HFFc6 (cell line): ENCODE measurements at regions not wholly inside any gene's neighbourhood (a gene's known extent, or its start where the extent isn't known, plus 50 kb on each side); places are given as distances from the start of the nearest gene placed in this dataset.
"Not testable (repeated sequence)": the region's sequence is repeated elsewhere in the genome, so short reads cannot be mapped to it uniquely, and the experiment has no call there.

Experiments used
- DNase-seq: peaks from one replicate; pipeline ENCODE4 v3.0.0-alpha.2; 2018
- H3K27ac Mint-ChIP-seq: 2 replicates; pipeline ENCODE4 v1.8.0; 2020; ENCODE audit warnings: mild to moderate bottlenecking, mixed read lengths
- H3K27me3 Mint-ChIP-seq: 2 replicates; pipeline ENCODE4 v1.8.0; 2021; ENCODE audit warnings: mild to moderate bottlenecking, moderate library complexity, mixed read lengths; ENCODE audit not compliant: insufficient read depth
- H3K36me3 Mint-ChIP-seq: 2 replicates; pipeline ENCODE4 v1.8.0; 2021; ENCODE audit warnings: low read depth, mixed read lengths
- H3K4me1 Mint-ChIP-seq: 2 replicates; pipeline ENCODE4 v1.8.0; 2020; ENCODE audit warnings: low read depth, mixed read lengths
- H3K4me3 Mint-ChIP-seq: 2 replicates; pipeline ENCODE4 v1.8.0; 2020; ENCODE audit warnings: mild to moderate bottlenecking, moderate library complexity, mixed read lengths
- H3K9me3 Mint-ChIP-seq: 2 replicates; pipeline ENCODE4 v1.8.0; 2020; ENCODE audit warnings: mild to moderate bottlenecking, mixed read lengths
- CTCF ChIP-seq: fragments of 200-600 bp; sonication (generic); IDR thresholded peaks from 2 replicates; pipeline ENCODE4 v1.5.0; 2021; ENCODE audit warnings: antibody characterized with exemption, mild to moderate bottlenecking

GRCh38 chr7:7002418-7003062 lies 176.5 kb upstream of the CCZ1B start:
- H3K27me3 Mint-ChIP-seq = peaks cover 13% of the 10 kb centered on the region
- no peaks in the 10 kb centered on the region for H3K4me1 Mint-ChIP-seq
- no peaks in the 10 kb centered on the region for H3K36me3 Mint-ChIP-seq
- H3K4me3 Mint-ChIP-seq = no peak overlapping the region
- H3K9me3 Mint-ChIP-seq = peaks cover 9% of the 10 kb centered on the region
- no peak for TF ChIP-seq CTCF
- DNase-seq = no peak
- H3K27ac Mint-ChIP-seq = no peak overlapping the region

DNA sequence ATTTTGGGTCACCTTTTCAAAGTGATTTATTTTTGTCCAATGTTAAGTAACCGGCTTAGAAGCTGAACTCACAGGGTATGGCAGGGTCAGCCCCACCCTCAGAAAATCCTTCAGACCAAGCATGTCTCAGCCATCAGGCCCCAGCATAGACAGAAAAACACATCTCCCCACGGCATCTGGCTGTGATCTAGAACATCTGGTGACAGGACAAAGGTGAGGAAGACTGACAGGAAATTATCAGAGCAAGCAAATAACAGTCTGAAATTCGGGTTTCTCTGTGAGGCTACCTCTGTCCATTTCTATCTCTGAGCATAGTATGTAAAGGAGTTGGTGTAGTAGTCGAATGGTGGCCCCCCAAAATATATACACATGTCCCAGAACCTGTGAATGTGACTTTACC lies 177.0 kb upstream of the C1GALT1 start:
- Mint-ChIP-seq H3K27me3 (peaks cover 11% of the 10 kb centered on the region), H3K27ac (no peak overlapping the region), H3K4me1 (no peaks in the 10 kb centered on the region), H3K9me3 (no peaks in the 10 kb centered on the region), H3K36me3 (no peaks in the 10 kb centered on the region), H3K4me3 (no peak overlapping the region)
- no peak for TF ChIP-seq CTCF
- no peak for DNase-seq

- not testable (repeated sequence) for H3K27ac Mint-ChIP-seq, H3K4me3 Mint-ChIP-seq, DNase-seq, H3K36me3 Mint-ChIP-seq, H3K4me1 Mint-ChIP-seq, H3K9me3 Mint-ChIP-seq
- H3K27me3 Mint-ChIP-seq = peaks cover 11% of the 10 kb centered on the region
Observed at GRCh38 chr7:7005949-7006348, 176.4 kb upstream of the C1GALT1 start.

GRCh38 chr7:7011241-7011640 lies 171.1 kb upstream of the C1GALT1 start:
- not testable (repeated sequence) for H3K4me3 Mint-ChIP-seq, DNase-seq, H3K36me3 Mint-ChIP-seq, H3K9me3 Mint-ChIP-seq, H3K27ac Mint-ChIP-seq, H3K4me1 Mint-ChIP-seq
- peaks cover 12% of the 10 kb centered on the region for H3K27me3 Mint-ChIP-seq

GRCh38 chr7:7011751-7012150 lies 170.6 kb upstream of the C1GALT1 start:
- H3K27ac Mint-ChIP-seq, H3K9me3 Mint-ChIP-seq, H3K36me3 Mint-ChIP-seq, H3K4me1 Mint-ChIP-seq, DNase-seq, H3K4me3 Mint-ChIP-seq: not testable (repeated sequence)
- H3K27me3 Mint-ChIP-seq = peaks cover 12% of the 10 kb centered on the region

DNA sequence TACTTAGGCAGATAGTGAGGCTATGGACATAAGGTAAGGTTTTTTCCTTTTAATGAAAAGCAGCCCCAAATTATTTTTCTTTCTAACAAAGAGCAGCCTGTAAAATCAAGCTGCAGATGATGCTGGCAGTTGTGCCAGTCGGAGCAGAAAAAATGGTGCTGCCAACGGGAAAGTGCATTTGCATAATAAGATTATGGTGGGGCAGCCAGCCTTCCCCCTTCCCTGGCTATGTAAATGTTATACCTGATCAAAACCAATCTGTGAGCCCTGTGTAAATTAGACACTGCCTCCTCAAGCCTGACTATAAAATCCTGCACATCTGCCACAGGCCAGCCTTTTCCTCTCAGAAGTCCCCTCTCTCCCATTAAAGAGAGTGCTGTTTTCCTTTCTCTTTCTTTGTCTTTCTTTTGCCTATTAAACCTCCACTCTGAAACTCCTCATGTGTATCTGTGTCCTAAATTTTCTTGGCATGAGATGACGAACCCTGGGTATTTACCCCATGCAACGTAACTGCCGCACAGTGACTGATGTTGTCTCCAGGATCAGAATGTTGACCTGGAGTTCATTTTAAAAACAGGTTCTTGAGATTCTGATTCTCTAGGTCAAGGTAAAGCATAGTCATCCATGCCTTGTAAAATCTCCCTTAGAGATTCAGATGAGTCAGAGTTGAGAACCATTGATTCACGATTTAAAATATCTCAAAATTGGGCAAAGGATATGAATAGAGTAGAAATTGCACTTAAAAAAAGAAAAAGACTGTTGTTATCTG lies 167.3 kb upstream of the C1GALT1 start:
- Mint-ChIP-seq H3K36me3 (no peaks in the 10 kb centered on the region), H3K27ac (no peak overlapping the region), H3K4me3 (no peak overlapping the region), H3K27me3 (peaks cover 12% of the 10 kb centered on the region), H3K9me3 (no peaks in the 10 kb centered on the region), H3K4me1 (no peaks in the 10 kb centered on the region)
- no peak for DNase-seq
- no peak for TF ChIP-seq CTCF

GRCh38 chr7:7017707-7018280 lies 164.6 kb upstream of the C1GALT1 start:
- H3K4me3 Mint-ChIP-seq = no peak overlapping the region
- DNase-seq = peak; percentile 18
- H3K27ac Mint-ChIP-seq = no peak overlapping the region
- TF ChIP-seq CTCF = no peak
- H3K36me3 Mint-ChIP-seq = no peaks in the 10 kb centered on the region
- peaks cover 7% of the 10 kb centered on the region; the same call in 1 of the 2 replicates for H3K27me3 Mint-ChIP-seq
- no peaks in the 10 kb centered on the region for H3K4me1 Mint-ChIP-seq
- no peaks in the 10 kb centered on the region for H3K9me3 Mint-ChIP-seq
